GM18909 (cell line): ENCODE measurements at regions not wholly inside any gene's neighbourhood (a gene's known extent, or its start where the extent isn't known, plus 50 kb on each side); places are given as distances from the start of the nearest gene placed in this dataset.
"Not testable (repeated sequence)": the region's sequence is repeated elsewhere in the genome, so short reads cannot be mapped to it uniquely, and the experiment has no call there.

Source experiments
- ATAC-seq: cut with Tn5 transposase; IDR thresholded peaks from one replicate; pipeline ENCODE4 v1.9.1; 2021; ENCODE audit warnings: mild to moderate bottlenecking; ENCODE audit not compliant: unreplicated experiment, poor library complexity

GRCh38 chr13:54821938-54822470 is 1793.4 kb downstream of the OLFM4 start:
- ATAC-seq: not testable (repeated sequence)

GRCh38 chr13:54829391-54830068 is 1800.9 kb downstream of the OLFM4 start:
- not testable (repeated sequence) for ATAC-seq

- ATAC-seq: no peak
Measured at GRCh38 chr13:54836273-54836672, 1807.7 kb downstream of the OLFM4 start.

GRCh38 chr13:54841682-54842081 is 1813.1 kb downstream of the OLFM4 start:
- no peak for ATAC-seq

- no peak for ATAC-seq
Measured at GRCh38 chr13:54845351-54845965, 1816.8 kb downstream of the OLFM4 start.

GRCh38 chr13:54852831-54853230 is 1824.2 kb downstream of the OLFM4 start:
- ATAC-seq: no peak

GRCh38 chr13:54859827-54860226 is 1831.2 kb downstream of the OLFM4 start:
- ATAC-seq: no peak

- ATAC-seq: no peak
Measured at GRCh38 chr13:54875111-54875510, 1846.5 kb downstream of the OLFM4 start.

- no peak for ATAC-seq
Measured at GRCh38 chr13:54879036-54879435, 1850.4 kb downstream of the OLFM4 start.

- no peak for ATAC-seq
Measured at GRCh38 chr13:54884682-54885081, 1856.1 kb downstream of the OLFM4 start.

GRCh38 chr13:54890976-54891375 is 1862.4 kb downstream of the OLFM4 start:
- no peak for ATAC-seq

GRCh38 chr13:54901316-54901715 is 1872.7 kb downstream of the OLFM4 start:
- no peak for ATAC-seq

- no peak for ATAC-seq
Measured at GRCh38 chr13:54912367-54912766, 1883.8 kb downstream of the OLFM4 start.

GRCh38 chr13:54913668-54914067 is 1885.1 kb downstream of the OLFM4 start:
- ATAC-seq: no peak

GRCh38 chr13:54927538-54927937 is 1898.9 kb downstream of the OLFM4 start:
- ATAC-seq: no peak

- no peak for ATAC-seq
Measured at GRCh38 chr13:54928071-54928470, 1899.5 kb downstream of the OLFM4 start.

GRCh38 chr13:54934121-54934520 is 1905.5 kb downstream of the OLFM4 start:
- no peak for ATAC-seq

GRCh38 chr13:54945973-54946372 is 1917.4 kb downstream of the OLFM4 start:
- ATAC-seq: no peak

GRCh38 chr13:54949735-54950134 is 1921.1 kb downstream of the OLFM4 start:
- ATAC-seq: no peak

- ATAC-seq: no peak
Measured at GRCh38 chr13:54950546-54950945, 1921.9 kb downstream of the OLFM4 start.

- ATAC-seq: no peak
Measured at GRCh38 chr13:54953786-54954185, 1925.2 kb downstream of the OLFM4 start.

- ATAC-seq: no peak
Measured at GRCh38 chr13:54958781-54959180, 1930.2 kb downstream of the OLFM4 start.
